HG02763 (cell line): ENCODE measurements at regions not wholly inside any gene's neighbourhood (a gene's known extent, or its start where the extent isn't known, plus 50 kb on each side); places are given as distances from the start of the nearest gene placed in this dataset.

Experiments used
- ATAC-seq: cut with Tn5 transposase; IDR thresholded peaks from one replicate; pipeline ENCODE4 v1.9.1; 2021; ENCODE audit warnings: mild to moderate bottlenecking, moderate library complexity; ENCODE audit not compliant: unreplicated experiment

DNA sequence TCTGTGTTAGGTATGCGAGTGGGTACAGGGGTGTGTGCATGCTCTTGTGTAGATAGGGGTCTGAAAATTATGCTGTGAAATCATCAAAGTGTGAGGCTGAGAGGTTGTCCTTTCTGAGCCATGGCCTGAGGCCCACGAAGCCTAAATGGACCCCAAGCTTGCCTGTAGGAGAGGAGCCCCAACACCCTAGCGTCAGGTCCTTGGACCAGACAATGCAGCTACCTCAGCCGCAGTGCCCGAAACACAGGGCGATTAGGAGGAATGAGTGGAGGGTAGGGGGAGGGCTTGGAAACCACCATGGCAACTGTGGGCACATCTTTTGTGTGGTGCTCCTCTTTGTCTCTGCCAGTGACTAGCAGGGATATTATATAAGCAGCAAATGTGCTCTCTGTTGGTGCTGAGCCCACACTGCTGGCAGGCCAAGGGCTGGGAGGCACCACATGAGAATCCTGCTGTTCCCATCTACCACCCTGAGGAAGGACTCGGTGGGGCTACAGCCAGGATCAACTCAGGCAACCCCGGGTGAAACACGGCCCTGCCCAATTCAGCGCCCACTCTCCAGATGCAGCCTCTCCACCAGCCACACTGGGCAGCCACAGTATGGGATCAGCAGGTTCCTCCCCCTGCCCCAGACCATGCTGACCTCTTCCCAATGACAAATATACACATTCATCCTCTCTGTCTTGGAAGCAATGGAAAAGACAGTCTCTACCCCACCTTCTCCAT lies 84.6 kb upstream of the FSTL4 start:
- ATAC-seq, result no peak

DNA sequence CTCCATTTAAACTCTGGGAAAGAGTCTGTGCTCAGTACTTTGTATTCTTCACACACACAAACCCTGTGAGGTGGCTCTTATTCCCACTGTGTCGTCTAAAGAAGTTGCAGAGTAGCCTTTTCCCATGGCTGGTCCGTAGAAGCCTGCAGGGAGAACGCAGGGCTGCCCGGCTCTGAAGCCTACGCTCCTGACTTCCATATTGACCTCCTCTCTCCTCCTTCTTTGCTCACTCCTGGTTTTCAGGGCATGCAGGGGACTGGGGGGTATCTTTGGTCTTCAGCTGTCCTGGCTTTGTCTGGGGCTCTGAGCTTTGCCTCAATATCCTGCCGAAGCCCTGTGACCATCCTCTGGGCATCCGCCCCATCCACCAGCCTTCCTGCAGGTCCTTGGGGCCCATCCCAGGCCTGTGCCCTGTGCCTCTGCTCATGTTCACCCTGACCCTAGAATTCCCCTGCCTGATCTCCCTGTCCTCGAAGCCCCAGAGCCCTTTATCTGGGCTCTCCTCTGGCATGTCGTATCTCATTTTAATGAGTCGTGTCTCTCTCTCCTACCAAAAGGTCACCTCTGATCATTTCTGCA lies 83.8 kb upstream of the FSTL4 start:
- no peak for ATAC-seq

DNA sequence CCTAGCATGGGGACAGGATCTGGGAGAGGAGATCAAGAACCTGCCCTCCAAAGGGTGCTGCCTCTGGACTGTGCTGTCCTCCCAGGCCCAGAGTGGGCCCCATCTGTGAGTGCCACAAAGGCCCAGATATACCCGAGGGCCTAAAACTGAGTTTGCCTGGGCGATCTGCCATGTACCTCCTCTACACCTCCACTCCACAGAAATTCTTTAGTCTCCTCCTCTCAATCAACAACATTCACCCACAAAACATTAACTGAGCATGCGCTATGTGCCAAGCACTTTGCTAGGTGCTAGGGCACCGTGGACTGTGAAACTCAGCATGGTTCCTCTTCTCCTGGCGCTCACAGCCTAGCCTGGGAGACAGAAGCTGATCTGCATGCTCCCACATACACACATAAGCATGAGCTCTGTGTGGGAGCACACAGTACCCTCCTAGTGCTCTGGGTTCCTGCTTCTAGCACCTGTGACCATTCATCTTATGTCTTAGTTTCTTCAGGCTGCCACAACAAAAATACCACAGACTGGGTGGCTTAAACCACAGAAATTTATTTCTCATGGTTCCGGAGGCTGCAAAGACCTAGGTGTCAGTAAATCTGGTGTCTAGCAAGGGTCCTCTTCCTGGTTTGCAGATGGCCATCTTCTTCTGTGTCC lies 82.0 kb upstream of the FSTL4 start:
- no peak for ATAC-seq

DNA sequence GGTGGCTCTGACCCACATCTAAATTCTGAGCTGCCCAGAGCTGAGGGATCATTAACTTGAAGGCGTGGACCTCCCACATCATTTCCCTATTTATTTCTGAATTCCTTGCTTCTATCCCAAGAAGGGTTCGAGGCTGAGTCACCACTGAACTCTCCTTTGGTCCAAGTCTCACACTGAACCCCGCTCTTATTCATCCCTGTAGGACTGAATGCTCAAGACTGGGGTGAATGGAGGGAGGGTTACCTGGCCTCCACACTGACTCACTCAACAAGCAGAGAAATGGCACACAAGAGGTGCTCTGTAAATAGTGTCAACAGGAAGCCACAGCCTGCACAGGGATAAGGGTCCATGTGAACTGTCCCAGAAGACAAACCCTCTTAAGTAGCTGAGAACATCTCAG lies 79.1 kb upstream of the FSTL4 start:
- ATAC-seq, result no peak

DNA sequence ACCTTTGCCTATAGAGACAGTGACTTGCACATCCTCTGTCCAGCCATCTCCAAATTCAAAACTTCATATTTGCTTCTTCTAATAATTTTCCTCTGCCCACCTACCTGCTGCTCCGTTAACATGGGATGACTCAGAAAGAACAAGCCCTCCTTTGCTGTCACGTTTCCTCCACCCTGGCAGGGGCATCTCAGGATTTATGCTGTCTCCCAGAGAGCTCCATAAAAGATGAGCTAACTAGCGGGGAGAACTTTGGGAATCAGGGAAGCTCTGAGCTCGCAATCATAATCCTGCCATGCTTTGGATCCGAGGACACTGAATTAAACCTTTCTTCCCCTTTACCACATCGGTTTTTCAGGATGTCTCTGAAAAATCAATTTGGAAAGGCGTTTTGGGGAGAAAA lies 78.4 kb upstream of the FSTL4 start:
- ATAC-seq, result no peak

DNA sequence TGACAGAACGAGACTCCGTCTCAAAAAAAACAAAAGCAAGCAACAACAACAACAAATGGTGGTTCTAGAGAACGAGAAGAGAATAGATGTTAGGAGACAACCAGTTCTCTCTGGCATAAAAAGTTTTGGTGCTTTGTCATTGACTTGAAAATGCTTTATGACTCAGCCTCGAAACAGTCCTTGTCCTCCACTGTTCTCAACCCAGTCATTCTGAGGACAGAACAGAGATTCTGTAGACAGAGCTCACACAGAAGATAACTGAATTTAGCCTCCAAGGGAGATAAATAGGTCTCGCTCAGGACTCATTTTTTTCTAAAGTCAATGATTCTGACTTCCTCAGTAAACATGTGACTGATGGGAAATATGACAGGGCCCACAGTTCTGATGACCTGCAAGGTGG lies 76.0 kb upstream of the FSTL4 start:
- no peak for ATAC-seq

DNA sequence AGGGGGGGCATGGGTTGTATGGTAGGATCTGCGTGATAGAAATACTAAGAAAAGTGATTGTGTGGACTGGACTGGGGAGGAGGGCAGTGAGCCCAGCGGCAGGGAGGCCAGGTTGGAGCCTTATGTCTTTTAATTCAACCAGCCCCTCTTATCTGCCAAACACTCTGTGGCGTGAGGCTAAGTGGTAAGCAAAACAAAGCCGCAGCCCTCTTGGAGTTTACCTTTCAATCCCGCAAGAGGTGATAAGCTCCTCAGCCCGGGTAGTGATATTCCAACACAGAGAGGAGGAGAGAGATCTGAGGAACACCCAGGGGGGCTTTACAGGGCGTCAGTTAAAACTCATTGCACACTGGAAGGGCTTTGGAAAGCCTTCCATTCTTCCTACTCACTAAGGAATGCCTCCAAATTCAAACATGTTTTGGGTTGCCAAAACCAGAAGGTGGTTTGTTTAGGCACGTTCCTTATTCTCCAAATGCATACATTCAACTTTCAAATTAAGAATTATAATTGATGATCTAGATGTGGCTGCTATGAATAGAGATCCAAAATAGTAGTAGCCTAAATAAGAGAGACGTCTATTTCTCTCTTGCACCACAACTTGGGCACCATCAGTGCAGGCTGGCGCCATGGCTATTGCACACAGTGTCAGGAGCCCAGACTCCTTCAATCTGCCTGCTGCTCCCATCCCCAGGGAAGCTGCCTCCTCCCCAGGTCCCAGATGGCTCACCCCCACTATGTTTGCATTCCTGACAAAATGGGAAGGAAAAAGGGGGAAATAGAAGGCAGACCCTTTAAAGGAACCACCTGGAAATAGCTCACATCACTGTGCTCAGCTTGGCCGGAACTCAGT lies 75.1 kb upstream of the FSTL4 start:
- no peak for ATAC-seq

DNA sequence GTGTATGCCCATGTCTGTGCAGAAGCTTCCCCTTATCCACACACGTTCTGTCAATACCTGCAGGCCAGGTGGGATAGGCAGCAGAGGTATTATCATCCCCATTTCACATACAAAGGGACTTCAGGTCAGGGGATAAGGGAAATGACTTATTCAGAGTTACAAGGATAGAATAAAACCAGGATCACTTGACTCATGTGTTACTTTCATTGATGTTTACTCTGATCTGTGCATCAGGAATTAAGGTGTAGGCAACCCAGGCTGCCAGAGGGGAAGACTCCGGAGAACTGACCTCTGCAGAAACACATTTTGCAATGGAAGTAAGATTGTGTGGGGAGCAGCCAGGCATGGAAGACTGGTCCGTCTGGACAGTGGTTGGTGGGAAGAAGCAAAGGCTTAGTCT lies 74.2 kb upstream of the FSTL4 start:
- no peak for ATAC-seq

DNA sequence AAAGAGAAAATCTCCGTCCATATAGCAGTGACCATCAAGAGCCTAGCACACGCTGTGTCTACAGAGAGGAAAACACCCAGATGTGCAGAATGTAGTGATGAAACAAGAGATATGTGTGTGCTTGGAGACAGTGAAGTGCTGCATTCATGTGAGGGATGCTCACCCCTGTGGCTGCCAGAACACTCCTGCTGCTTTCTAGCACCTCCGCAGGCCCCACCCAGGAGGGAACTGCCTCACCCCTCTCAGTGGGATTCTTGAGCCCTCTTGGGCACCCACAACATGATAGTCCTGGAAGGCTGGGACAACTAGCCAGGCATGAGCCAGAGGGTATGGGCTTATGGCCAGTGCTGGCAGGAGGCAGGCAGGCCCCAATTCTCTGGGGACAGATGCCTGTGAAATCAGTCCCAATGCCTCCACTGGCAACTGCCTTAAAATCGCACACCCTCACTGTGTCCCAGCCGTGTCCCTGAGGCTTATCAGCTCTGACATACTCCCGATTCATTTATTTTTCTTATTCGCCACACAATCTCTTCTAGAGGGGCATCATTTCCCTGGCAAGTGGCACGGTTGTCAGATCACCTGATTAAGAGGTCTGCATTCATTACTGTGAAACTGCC lies 73.2 kb upstream of the FSTL4 start:
- ATAC-seq, result no peak

DNA sequence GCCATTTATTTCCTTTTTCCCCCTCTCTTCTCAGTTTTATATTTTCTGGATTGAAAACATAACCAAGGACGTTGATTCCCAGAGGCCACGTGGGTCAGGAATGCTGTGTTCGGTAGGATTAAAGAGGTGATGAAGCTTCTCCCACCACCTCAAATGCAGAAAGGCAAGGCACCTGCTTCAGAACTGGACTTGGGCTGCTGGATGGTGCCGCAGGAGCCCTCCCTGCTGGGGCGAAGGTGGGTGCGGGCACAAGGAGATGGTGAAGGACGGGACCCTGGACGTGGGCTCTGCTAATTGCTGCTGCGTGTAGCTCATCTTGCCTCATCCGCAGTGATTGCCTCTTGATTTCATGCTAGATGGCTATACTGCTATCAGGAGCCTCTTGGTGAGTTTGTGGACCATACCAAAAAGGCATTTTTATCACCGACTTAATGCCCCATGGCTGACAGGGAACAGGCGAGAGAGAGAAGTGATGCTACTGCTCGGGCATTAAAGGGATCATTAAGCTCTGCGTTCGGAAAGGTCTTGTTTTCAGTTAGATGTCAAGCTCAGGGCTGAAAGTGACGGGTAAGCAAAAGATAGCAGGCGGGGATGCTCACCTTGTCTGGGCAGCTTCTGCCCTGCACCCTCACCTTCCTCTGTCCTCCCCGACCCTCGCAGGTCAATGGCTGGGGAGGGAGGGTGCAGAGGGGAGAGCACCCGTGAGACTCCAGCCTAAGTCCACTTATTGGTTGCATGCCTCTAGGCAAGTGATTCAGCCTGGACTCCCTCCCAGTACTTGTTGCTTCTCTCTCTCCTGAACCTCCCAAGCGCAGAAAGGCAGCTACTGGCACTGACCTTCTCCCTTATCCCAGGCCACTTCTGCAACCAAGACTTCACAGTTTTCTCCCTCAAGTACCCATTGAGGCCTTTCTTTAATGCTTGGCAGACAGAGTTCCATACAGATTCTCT lies 71.6 kb upstream of the FSTL4 start:
- ATAC-seq, result no peak

DNA sequence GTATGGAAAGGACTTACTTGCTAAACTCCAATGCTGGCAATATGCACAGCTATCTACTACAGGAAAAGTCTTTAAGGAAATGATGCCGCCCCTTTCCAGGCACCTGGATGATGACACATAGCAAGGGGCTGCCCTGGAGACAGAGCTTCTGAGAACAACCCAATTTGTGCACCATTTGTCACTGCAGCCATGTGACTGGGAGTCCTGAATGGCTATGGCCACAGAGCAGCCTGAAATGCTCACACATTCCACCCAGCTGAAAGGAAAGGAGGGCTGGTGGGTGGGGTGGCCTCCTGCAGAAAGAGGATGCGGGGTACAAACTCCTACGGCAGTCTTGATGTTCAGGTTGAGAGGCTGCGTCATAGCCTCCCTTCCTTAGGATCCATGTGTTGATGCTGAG lies 70.1 kb upstream of the FSTL4 start:
- ATAC-seq, result no peak

DNA sequence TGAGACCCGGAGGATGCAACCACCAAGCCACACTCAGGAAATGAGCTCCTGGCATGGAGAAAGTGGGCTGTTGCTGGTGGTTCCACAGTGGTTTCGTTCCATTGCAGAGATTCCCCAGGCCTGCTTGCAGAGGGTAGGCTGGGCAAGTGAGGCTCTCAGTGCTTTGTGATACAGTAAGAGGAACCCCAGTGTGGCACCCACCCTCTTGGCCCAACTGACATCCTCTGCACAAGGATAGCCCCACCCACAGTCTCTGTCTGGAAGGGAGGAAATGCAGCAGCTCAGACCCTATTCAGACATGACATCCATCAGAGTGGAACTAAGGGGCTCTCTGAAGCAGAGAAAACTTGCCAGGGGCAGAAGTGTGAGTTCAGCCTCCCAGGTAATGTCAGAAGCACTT lies 69.6 kb upstream of the FSTL4 start:
- no peak for ATAC-seq

DNA sequence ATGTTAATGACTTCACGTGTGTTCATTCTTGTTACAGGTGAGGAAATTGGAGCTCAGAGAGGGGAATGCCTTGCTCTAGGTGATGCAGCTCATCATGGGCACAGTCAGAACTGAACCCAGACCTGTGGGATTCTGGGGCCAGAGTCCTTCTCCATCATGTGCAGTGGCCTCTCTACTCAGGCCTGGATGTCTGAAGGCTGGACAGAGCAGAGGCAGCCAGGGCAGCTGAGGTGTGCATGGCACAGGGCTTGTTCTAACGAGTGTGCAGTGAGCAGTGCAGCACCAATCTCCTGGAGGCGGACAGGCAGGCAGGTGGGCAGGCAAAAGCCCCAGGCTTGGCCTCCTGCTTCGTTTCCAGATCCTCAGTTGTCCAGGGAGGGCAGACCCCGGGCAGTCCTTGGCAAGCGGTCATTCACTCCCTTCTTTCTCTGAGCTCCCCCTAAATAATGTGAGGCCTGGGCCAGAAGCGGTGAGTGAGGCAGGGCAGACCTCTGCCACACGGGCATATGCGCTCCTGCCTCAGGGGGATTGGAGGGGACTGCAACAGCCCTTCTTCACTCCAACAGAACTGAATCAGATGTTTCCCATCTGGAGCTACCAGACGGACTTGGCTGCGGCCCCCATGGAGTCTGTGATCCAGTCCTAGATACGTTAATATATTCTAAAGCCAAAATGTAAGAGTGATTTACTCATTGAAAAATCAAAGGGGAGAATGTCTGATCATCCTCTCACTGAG lies 68.7 kb upstream of the FSTL4 start:
- ATAC-seq, result no peak

DNA sequence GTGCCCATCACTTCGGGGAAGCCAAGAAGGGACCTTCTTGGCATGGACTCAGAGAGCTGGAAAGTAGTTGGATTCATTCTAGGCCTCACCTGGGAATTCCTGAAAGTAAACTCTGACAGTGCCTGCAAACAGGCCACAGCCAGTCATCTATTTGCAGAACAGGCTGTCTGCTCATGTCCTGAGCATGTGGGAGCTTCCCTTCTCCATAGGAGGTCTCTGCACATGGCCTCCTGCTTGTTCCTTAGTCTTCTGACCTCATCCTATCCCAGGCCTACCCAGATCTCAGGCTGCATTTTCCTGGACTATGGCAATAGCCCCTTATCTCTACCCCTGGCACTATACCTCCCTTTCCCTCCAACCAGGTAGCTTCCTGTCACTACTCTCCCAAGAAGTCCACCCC lies 67.2 kb upstream of the FSTL4 start:
- no peak for ATAC-seq

DNA sequence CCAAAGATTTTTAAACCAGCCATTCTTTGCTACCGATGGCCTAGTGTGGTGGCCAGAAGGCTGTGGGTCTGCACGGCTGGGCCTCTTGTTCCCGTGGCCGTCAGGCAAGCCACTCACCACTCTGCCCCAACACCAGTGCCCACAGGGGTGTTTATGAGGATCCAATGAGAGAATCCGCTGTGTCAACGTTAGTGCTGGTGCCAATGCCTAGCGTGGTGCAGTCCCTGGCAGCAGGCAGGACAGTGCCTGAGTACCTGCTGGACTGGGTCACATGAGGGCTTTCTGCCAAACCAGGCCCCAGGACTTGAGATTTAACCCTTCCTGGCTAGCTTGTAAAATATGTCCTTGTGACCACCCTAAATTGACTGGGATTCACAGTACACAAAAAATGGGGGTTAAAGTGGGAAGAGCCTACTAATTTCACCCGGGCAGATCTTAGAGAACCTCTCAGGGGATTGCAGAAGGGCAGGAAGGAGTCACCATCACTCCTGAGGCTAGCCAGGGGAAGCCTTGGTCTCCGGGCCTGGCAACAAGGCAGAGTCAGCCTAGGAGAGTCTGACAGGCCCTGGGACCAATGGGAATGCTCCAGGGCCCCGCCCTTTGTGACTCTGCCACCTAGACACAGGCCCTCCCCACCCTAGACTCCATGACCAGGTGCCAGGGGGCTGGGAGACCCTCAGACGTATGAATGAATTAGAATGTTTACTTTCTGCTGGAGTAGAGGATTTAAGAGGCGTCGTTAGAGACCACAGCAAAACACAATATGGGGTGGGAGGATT lies 63.2 kb upstream of the FSTL4 start:
- no peak for ATAC-seq

DNA sequence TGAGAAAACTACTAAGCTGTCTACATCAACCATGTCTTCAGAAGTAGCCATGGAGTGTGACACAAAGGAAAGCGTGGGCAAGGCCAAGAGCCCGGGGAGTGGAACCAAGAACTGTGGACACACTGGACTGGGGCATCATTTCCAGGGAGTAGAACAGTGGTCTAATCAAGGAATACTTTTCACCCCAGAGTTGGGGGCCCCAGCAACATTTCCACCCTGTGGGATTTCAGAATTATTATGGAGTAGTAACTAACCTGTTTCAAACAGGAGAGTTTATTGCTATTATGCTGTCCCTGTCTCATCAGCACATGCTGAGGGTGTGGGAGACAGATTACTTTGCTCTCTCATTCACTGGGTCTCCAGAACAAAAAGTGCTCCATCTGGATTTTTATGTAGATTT lies 58.0 kb upstream of the FSTL4 start:
- no peak for ATAC-seq

DNA sequence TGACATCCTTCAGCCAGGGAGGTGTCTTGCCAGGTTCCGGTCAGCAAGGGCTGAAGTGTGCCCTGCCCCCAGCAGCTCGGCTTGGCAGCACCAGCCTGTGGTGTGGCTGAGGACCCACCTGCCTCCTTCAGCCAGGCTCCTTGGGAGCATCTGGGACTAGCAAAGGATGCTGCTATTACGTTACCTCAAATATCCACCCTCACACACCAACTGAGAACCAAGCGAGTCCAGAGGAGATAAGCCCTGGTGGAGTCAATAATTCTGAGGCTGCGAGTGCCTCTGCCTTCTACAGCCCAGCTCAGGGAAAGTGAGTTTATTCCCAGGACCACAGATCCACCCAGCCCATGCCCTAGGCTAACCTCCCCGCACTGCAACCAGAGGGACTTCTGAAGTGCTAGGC lies 57.1 kb upstream of the FSTL4 start:
- ATAC-seq, result no peak

DNA sequence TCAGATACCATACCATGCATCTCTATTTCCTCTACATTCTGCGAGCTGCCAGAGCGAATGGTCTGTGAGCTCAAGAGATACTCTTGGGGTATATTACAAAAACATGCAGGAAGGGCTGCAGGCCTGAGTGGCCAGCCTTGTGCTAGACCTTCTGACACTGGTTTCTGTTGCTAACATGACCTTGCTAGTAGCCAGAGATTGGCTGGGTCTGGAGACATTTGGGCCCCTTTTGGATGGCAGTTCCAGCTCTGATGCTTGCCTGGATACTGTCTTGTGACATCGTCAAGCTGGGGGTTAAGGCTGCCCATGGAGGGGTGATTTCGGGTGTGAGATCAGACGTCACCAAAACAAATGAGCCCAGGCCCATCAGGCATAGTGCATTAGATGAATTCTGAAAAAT lies 56.1 kb upstream of the FSTL4 start:
- ATAC-seq, result no peak

DNA sequence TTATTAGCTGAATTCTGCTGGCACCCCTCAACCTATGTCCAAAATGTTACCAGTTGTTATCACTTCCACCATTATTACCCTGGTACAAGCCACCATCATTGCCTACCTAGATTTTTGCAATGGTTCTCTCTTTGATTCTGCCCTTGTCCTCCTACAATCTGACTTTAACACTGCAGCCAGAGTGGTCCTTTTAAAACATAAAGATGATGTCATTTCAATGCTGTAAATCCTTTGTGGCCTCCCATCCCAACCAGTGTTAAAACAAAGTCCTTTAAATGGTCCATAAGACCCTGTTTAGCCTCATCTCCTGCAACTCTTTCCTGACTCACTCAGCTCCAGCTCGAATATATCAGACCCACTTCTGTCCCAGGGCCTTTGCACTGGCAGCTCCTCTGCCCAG lies 54.9 kb upstream of the FSTL4 start:
- ATAC-seq, result no peak
